SK-N-SH treated with all-trans-retinoic acid at 6 μM for 48 hours (cell line): ENCODE measurements at regions not wholly inside any gene's neighbourhood (a gene's known extent, or its start where the extent isn't known, plus 50 kb on each side); places are given as distances from the start of the nearest gene placed in this dataset.

Experiments used
- ARNTL ChIP-seq: fragments of 450-650 bp; formaldehyde crosslinking; IDR thresholded peaks from 2 replicates; pipeline ENCODE4 v1.5.0; 2020; ENCODE audit warnings: low read depth, mild to moderate bottlenecking, moderate library complexity, borderline replicate concordance
- CSDC2 ChIP-seq: fragments of 250-450 bp; sonication (Bioruptor Pico); IDR thresholded peaks from 2 replicates; pipeline ENCODE4 v1.5.0; 2020; ENCODE audit warnings: mild to moderate bottlenecking, moderate library complexity
- ESRRG ChIP-seq: fragments of 250-450 bp; sonication (Bioruptor Pico); IDR thresholded peaks from 2 replicates; pipeline ENCODE4 v1.6.1; 2021; ENCODE audit warnings: mild to moderate bottlenecking
- ISL1 ChIP-seq: fragments of 250-450 bp; sonication (Bioruptor Pico); IDR thresholded peaks from 2 replicates; pipeline ENCODE4 v2.1.2; 2022; ENCODE audit warnings: mild to moderate bottlenecking, moderate library complexity
- PATZ1 ChIP-seq: fragments of 250-450 bp; sonication (Bioruptor Pico); IDR thresholded peaks from 2 replicates; pipeline ENCODE4 v1.8.0; 2020; ENCODE audit warnings: mild to moderate bottlenecking, moderate library complexity, borderline replicate concordance
- RARB ChIP-seq: fragments of 250-450 bp; sonication (Bioruptor Pico); IDR thresholded peaks from 2 replicates; pipeline ENCODE4 v1.8.0; 2021; ENCODE audit warnings: mild to moderate bottlenecking, moderate library complexity
- SNAI2 ChIP-seq: fragments of 250-450 bp; sonication (Bioruptor Pico); IDR thresholded peaks from 2 replicates; pipeline ENCODE4 v1.5.0; 2020; ENCODE audit warnings: mild to moderate bottlenecking, moderate library complexity
- TOX ChIP-seq: fragments of 250-450 bp; sonication (Bioruptor Pico); IDR thresholded peaks from 2 replicates; pipeline ENCODE4 v1.8.0; 2021; ENCODE audit warnings: mild to moderate bottlenecking, moderate library complexity, borderline replicate concordance
- ZFP3 ChIP-seq: fragments of 250-450 bp; sonication (Bioruptor Pico); IDR thresholded peaks from 2 replicates; pipeline ENCODE4 v1.5.0; 2020; ENCODE audit warnings: mild to moderate bottlenecking, moderate library complexity

GRCh38 chr4:100707786-100708185, 190.0 kb upstream of the EMCN start:
- TF ChIP-seq RARB (CRISPR knock-in tag) (no peak), CSDC2 (CRISPR knock-in tag) (no peak), ESRRG (CRISPR knock-in tag) (no peak), PATZ1 (CRISPR knock-in tag) (no peak), ARNTL (CRISPR knock-in tag) (no peak), ISL1 (CRISPR knock-in tag) (no peak), SNAI2 (CRISPR knock-in tag) (no peak), ZFP3 (no peak), TOX (CRISPR knock-in tag) (no peak)
